WTC11 (cell line): ENCODE measurements at regions not wholly inside any gene's neighbourhood (a gene's known extent, or its start where the extent isn't known, plus 50 kb on each side); places are given as distances from the start of the nearest gene placed in this dataset.
A peak's percentile ranks its signal among the peaks of the same experiment; 100 is the strongest.

Source experiments
- AFF4 ChIP-seq: sonication (generic); formaldehyde crosslinking; IDR thresholded peaks from 2 replicates; pipeline ENCODE4 v1.8.1; 2023; ENCODE audit warnings: mild to moderate bottlenecking, missing genetic modification reagents, borderline replicate concordance
- AR ChIP-seq: fragments of 250-450 bp; sonication (Bioruptor Pico); IDR thresholded peaks from 2 replicates; pipeline ENCODE4 v1.9.0; 2021; ENCODE audit warnings: mild to moderate bottlenecking
- CDX4 ChIP-seq: fragments of 250-450 bp; sonication (Bioruptor Pico); IDR thresholded peaks from 2 replicates; pipeline ENCODE4 v1.9.0; 2021; ENCODE audit warnings: moderate library complexity, mild to moderate bottlenecking, inconsistent platforms, borderline replicate concordance
- E2F1 ChIP-seq: sonication (generic); formaldehyde crosslinking; IDR thresholded peaks from 2 replicates; pipeline ENCODE4 v1.8.0; 2022; ENCODE audit warnings: mild to moderate bottlenecking, missing genetic modification reagents
- ELF4 ChIP-seq: sonication (generic); formaldehyde crosslinking; IDR thresholded peaks from 2 replicates; pipeline ENCODE4 v1.8.1; 2022; ENCODE audit warnings: low read depth, mild to moderate bottlenecking, moderate library complexity, missing genetic modification reagents
- FOXJ3 ChIP-seq: sonication (generic); formaldehyde crosslinking; IDR thresholded peaks from 2 replicates; pipeline ENCODE4 v1.9.0; 2021; ENCODE audit warnings: missing genetic modification reagents, mild to moderate bottlenecking, borderline replicate concordance
- FOXK1 ChIP-seq: sonication (generic); formaldehyde crosslinking; IDR thresholded peaks from 2 replicates; pipeline ENCODE4 v1.8.0; 2022; ENCODE audit warnings: mild to moderate bottlenecking, moderate library complexity, missing genetic modification reagents
- GRHL2 ChIP-seq: fragments of 250-450 bp; sonication (Bioruptor Pico); IDR thresholded peaks from 2 replicates; pipeline ENCODE4 v1.8.0; 2022; ENCODE audit warnings: mild to moderate bottlenecking, moderate library complexity; ENCODE audit not compliant: insufficient replicate concordance, severe bottlenecking
- HMGXB4 ChIP-seq: sonication (generic); formaldehyde crosslinking; IDR thresholded peaks from 2 replicates; pipeline ENCODE4 v1.8.1; 2023; ENCODE audit warnings: mild to moderate bottlenecking, moderate library complexity, missing genetic modification reagents
- MYBL2 ChIP-seq: sonication (generic); formaldehyde crosslinking; IDR thresholded peaks from 2 replicates; pipeline ENCODE4 v1.8.1; 2023; ENCODE audit warnings: mild to moderate bottlenecking, moderate library complexity, missing genetic modification reagents
- ZNF121 ChIP-seq: sonication (generic); formaldehyde crosslinking; IDR thresholded peaks from 2 replicates; pipeline ENCODE4 v1.8.0; 2023; ENCODE audit warnings: missing genetic modification reagents
- ZNF423 ChIP-seq: fragments of 250-450 bp; sonication (Bioruptor Pico); IDR thresholded peaks from 2 replicates; pipeline ENCODE4 v2.1.2; 2022; ENCODE audit warnings: mild to moderate bottlenecking, moderate library complexity
- ZNF425 ChIP-seq: fragments of 250-450 bp; sonication (Bioruptor Pico); conservative IDR thresholded peaks from 2 replicates; pipeline ENCODE4 v1.9.0; 2021; ENCODE audit warnings: mild to moderate bottlenecking
- ZNF671 ChIP-seq: fragments of 250-450 bp; sonication (Bioruptor Pico); IDR thresholded peaks from 2 replicates; pipeline ENCODE4 v1.8.0; 2021; ENCODE audit warnings: mild to moderate bottlenecking

GRCh38 chr1:228647523-228648444 lies 87.5 kb upstream of the RHOU start (continued):
- TF ChIP-seq AFF4 (CRISPR knock-in tag) (no peak), ELF4 (no peak), ZNF423 (CRISPR knock-in tag) (no peak), MYBL2 (CRISPR knock-in tag) (peak; percentile 24; the same call in 1 of the 2 replicates), E2F1 (no peak), ZNF121 (CRISPR knock-in tag) (peak; percentile 32; the same call in 1 of the 2 replicates), FOXK1 (CRISPR knock-in tag) (peak; percentile 62; the same call in 1 of the 2 replicates), GRHL2 (CRISPR knock-in tag) (no peak), CDX4 (CRISPR knock-in tag) (no peak), HMGXB4 (CRISPR knock-in tag) (peak; percentile 86), ZNF425 (CRISPR knock-in tag) (no peak), AR (no peak), FOXJ3 (CRISPR knock-in tag) (no peak), ZNF671 (CRISPR knock-in tag) (no peak)
